K562 (cell line): ENCODE measurements at regions not wholly inside any gene's neighbourhood (a gene's known extent, or its start where the extent isn't known, plus 50 kb on each side); places are given as distances from the start of the nearest gene placed in this dataset.

Source experiments
- ATAC-seq: fragments of 200-7000 bp; cut with Tn5 transposase; 3 replicates; pipeline ENCODE4 v1.9.1; 2020; ENCODE audit warnings: moderate library complexity
- BruUV-seq: library from RNA; stranded (reverse); fragments of 400-500 nt; replicated peaks from 2 replicates; lab custom pipeline; 2021; lab: Mats Ljungman, UMichigan
- CTCF ChIA-PET: fragments of 300-600 bp; formaldehyde crosslinking; extraction: SDS; loops from one replicate; lab custom pipeline; 2021; ENCODE audit warnings: low intra/inter-chr PET ratio; lab: Yijun Ruan, JAX
- POLR2A ChIA-PET: fragments of 300-600, 350-650 bp; sonication (Branson Sonifier 250); formaldehyde crosslinking; extraction: SDS; loops from one replicate; lab custom pipeline; 2021; ENCODE audit warnings: antibody characterized with exemption, inconsistent platforms; lab: Yijun Ruan, JAX
- DNase-seq, 4 experiments: peaks; one replicate each; pipeline versions ENCODE4 v3.0.0 to v3.0.0-alpha.2; 2011 to 2018; ENCODE audit warnings: low spot score in 3 of 4, mixed read lengths in 3 of 4; ENCODE audit errors: extremely low read depth in 1 of 4
- FAIRE-seq: peaks from 2 replicates; lab custom pipeline; 2011; peaks lifted over from hg19 to GRCh38; lab: Jason Lieb, UNC
- H2AFZ ChIP-seq: 2 replicates; pipeline ENCODE4 v1.6.0; 2011; ENCODE audit warnings: low read depth, low read length, control low read depth, inconsistent platforms
- H3K27ac ChIP-seq: fragments of 200-600 bp; 3 replicates; pipeline ENCODE4 v1.8.0; 2011; ENCODE audit warnings: low read depth, mild to moderate bottlenecking, control low read depth, inconsistent platforms, low read length, moderate library complexity, mixed read lengths; ENCODE audit errors: extremely low read depth
- H3K27me3 ChIP-seq, 2 experiments: fragments of 300-600 bp in 1 of 2; 2 replicates in 1 of 2; 3 replicates in 1 of 2; pipeline versions ENCODE4 v1.6.0 to v1.8.0; 2011; ENCODE audit warnings: inconsistent platforms in 2 of 2, low read length in 2 of 2, mild to moderate bottlenecking in 1 of 2, mixed read lengths in 1 of 2, moderate library complexity in 1 of 2; ENCODE audit not compliant: control insufficient read depth in 2 of 2, insufficient read depth in 2 of 2
- H3K36me3 ChIP-seq: fragments of 300-600 bp; 3 replicates; pipeline ENCODE4 v1.8.0; 2011; ENCODE audit warnings: mild to moderate bottlenecking, low read length, inconsistent platforms; ENCODE audit not compliant: control insufficient read depth, insufficient read depth
- H3K4me1 ChIP-seq, 2 experiments: fragments of 200-600 bp in 1 of 2; replicated peaks in 1 of 2; 2 replicates in 1 of 2; 3 replicates in 1 of 2; pipeline versions ENCODE4 v1.5.1 to v1.8.0; 2011; ENCODE audit warnings: inconsistent platforms in 2 of 2, low read length in 2 of 2, mild to moderate bottlenecking in 1 of 2, mixed read lengths in 1 of 2, moderate library complexity in 1 of 2; ENCODE audit not compliant: control insufficient read depth in 2 of 2, insufficient read depth in 2 of 2
- H3K4me2 ChIP-seq: 2 replicates; pipeline ENCODE4 v1.6.1; 2011; ENCODE audit warnings: low read length, control low read depth, inconsistent platforms, mixed read lengths; ENCODE audit not compliant: insufficient read depth
- H3K4me3 ChIP-seq: fragments of 200-600 bp; sonication (generic), shearing (Covaris generic); 2 replicates; pipeline ENCODE4 v1.5.1; 2016; ENCODE audit warnings: control low read depth, inconsistent platforms
- H3K79me2 ChIP-seq: fragments of 200-600 bp; 3 replicates; pipeline ENCODE4 v1.8.0; 2011; ENCODE audit warnings: low read length, inconsistent platforms; ENCODE audit not compliant: control insufficient read depth, insufficient read depth
- H3K9ac ChIP-seq, 2 experiments: 2 replicates each; pipeline versions ENCODE4 v1.6.0 to v1.6.1; 2011; ENCODE audit warnings: low read depth in 2 of 2, low read length in 2 of 2, control low read depth in 1 of 2, inconsistent platforms in 1 of 2, mild to moderate bottlenecking in 1 of 2, mixed read lengths in 1 of 2; ENCODE audit not compliant: insufficient read depth in 1 of 2
- H3K9me1 ChIP-seq: one replicate; pipeline ENCODE4 v1.6.0; 2011; ENCODE audit warnings: inconsistent platforms, mild to moderate bottlenecking, low read length, moderate library complexity; ENCODE audit not compliant: control insufficient read depth, insufficient read depth
- H3K9me3 ChIP-seq: replicated peaks from 2 replicates; pipeline ENCODE4 v1.5.1; 2011; ENCODE audit warnings: low read depth, low read length, inconsistent platforms; ENCODE audit not compliant: control insufficient read depth, insufficient read depth
- H4K20me1 ChIP-seq: replicated peaks from 2 replicates; pipeline ENCODE4 v1.6.1; 2011; ENCODE audit warnings: low read length, inconsistent platforms, mixed read lengths; ENCODE audit not compliant: control insufficient read depth, insufficient read depth
- BDP1 ChIP-seq: IDR thresholded peaks from 3 replicates; pipeline ENCODE4 v1.6.1; 2011; ENCODE audit not compliant: insufficient read length, insufficient read depth
- CEBPG ChIP-seq, 3 experiments: fragments of 200-800 bp in 1 of 3; sonication (Bioruptor generic) in 1 of 3; sonication (generic) in 1 of 3; formaldehyde crosslinking in 1 of 3; IDR thresholded peaks in 2 of 3; conservative IDR thresholded peaks in 1 of 3; 2 replicates each; pipeline versions ENCODE4 v1.6.1 to v1.8.0; 2016 to 2022; ENCODE audit warnings: missing compliant biosample characterization in 2 of 3, missing genetic modification characterization in 2 of 3, mild to moderate bottlenecking in 1 of 3, missing genetic modification reagents in 1 of 3
- JUNB ChIP-seq: fragments of 450-650 bp; formaldehyde crosslinking; conservative IDR thresholded peaks from 2 replicates; pipeline ENCODE4 v1.4.0; 2020; ENCODE audit warnings: mild to moderate bottlenecking
- RNF2 ChIP-seq: sonication (generic); IDR thresholded peaks from 2 replicates; pipeline ENCODE4 v1.6.1; 2016
- ZNF146 ChIP-seq: IDR thresholded peaks from one replicate; pipeline ENCODE4 v1.6.1; 2018; ENCODE audit warnings: missing compliant biosample characterization; ENCODE audit not compliant: unreplicated experiment
- ZNF280A ChIP-seq: fragments of 450-650 bp; IDR thresholded peaks from 2 replicates; pipeline ENCODE4 v1.6.1; 2018; ENCODE audit warnings: mild to moderate bottlenecking, low read depth; ENCODE audit not compliant: partially characterized antibody
- WGBS: fragments of 100-300 bp; shearing (Covaris generic); methylation state at CpG from one replicate; pipeline ENCODE4 v1.1.6; 2016; ENCODE audit warnings: low coverage, mixed read lengths; ENCODE audit not compliant: insufficient coverage; ENCODE audit errors: missing lambda C conversion rate; 5-methylcytosine and 5-hydroxymethylcytosine counted together
- in situ Hi-C: fragments of 300-500 bp; cut with MboI; formaldehyde crosslinking; loops from 4 replicates; pipeline ENCODE4 v1.15.0; 2018; ENCODE audit warnings: inconsistent platforms, mixed read lengths
- intact Hi-C: fragments of 100-400 bp; cut with micrococcal nuclease; formaldehyde crosslinking; loops from 2 replicates; pipeline ENCODE4 v1.14.2; 2022

GRCh38 chr6:160899671-160900430 is 91.7 kb upstream of the MAP3K4 start (continued):
- TF ChIP-seq ZNF280A (no peak), RNF2 (no peak)

DNA sequence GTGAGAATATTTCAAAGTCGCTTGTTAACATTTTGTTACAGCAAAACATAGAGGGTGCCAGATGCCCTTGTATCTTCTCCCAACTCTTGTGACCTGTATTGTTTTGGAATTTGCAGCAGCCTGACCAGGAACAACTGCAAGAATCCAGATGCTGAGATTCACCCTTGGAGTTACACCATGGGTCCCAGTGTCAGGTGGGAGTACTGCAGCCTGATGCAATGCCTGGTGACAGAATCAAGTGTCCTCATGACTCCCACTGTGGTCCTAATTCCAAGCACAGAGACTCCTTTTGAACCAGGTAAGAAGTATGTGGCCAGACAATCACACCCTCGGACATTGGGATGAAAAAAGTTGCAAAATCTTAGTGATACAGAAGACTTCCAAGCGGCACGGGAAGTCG is 79.6 kb upstream of the MAP3K4 start:
- Histone ChIP-seq H4K20me1 (no peaks in the 10 kb centered on the region), H3K4me2 (no peak overlapping the region), H3K27ac (no peak overlapping the region), H3K9me3 (no peaks in the 10 kb centered on the region), H3K79me2 (no peaks in the 10 kb centered on the region), H3K9me1 (no peaks in the 10 kb centered on the region), H3K27me3 (peaks cover 2 to 5% of the 10 kb centered on the region in 2 experiments; a peak in 2 of 5 replicates), H3K4me3 (no peak overlapping the region), H2AFZ (no peak overlapping the region), H3K36me3 (no peaks in the 10 kb centered on the region), H3K9ac (no peak overlapping the region), H3K4me1 (no peaks in the 10 kb centered on the region)
- WGBS, result 8% methylated on average over 5 of the region's 5 CpGs
- ChIA-PET POLR2A (no interaction called here), CTCF (no interaction called here)
- no peak for DNase-seq
- BruUV-seq, result no TSS peak
- no peak for FAIRE-seq
- peak; percentile 89 for ATAC-seq
- intact Hi-C loops, result no loop called here
- in situ Hi-C loops, result no loop called here
- TF ChIP-seq BDP1 (no peak), CEBPG (CRISPR knock-in tag; IDR thresholded peaks at IDR 0.05) (peak; percentile 32; the same call in 1 of the 2 replicates), CEBPG (tag; conservative IDR thresholded peaks at IDR 0.05 in 1 of 2, IDR thresholded peaks at IDR 0.05 in 1 of 2) (no peak), ZNF146 (CRISPR knock-in tag) (no peak), JUNB (CRISPR knock-in tag) (no peak)
